Motor neuron (in vitro differentiated cells): ENCODE measurements at regions not wholly inside any gene's neighbourhood (a gene's known extent, or its start where the extent isn't known, plus 50 kb on each side); places are given as distances from the start of the nearest gene placed in this dataset.

Experiments used
- ATAC-seq, 8 experiments: fragments of 200-7000 bp; cut with Tn5 transposase; replicated peaks in 6 of 8; 2 replicates each; pipeline ENCODE4 v1.8.0; 2021; ENCODE audit warnings: mild to moderate bottlenecking in 8 of 8, moderate library complexity in 8 of 8
- H3K27ac ChIP-seq, 2 donors: fragments of 250-450 bp; sonication (Bioruptor Pico); 2 replicates each; pipeline ENCODE4 v1.9.0; 2021; ENCODE audit warnings: antibody characterized with exemption in 2 of 2, mild to moderate bottlenecking in 2 of 2, moderate library complexity in 1 of 2
- H3K4me1 ChIP-seq, 2 donors: fragments of 250-450 bp; sonication (Bioruptor Pico); replicated peaks in 1 of 2; 2 replicates each; pipeline ENCODE4 v1.6.1; 2021; ENCODE audit warnings: antibody characterized with exemption in 2 of 2, mild to moderate bottlenecking in 2 of 2, moderate library complexity in 1 of 2
- H3K4me3 ChIP-seq, 5 donors: fragments of 250-450 bp; sonication (Bioruptor Pico); 2 replicates each; pipeline ENCODE4 v1.9.0; 2021; ENCODE audit warnings: antibody characterized with exemption in 5 of 5, mild to moderate bottlenecking in 5 of 5, moderate library complexity in 4 of 5
- WGBS, 10 experiments: fragments of 450-650 bp; shearing (Covaris generic); methylation state at CpG; one replicate each; pipeline ENCODE4 v1.0.0; 2022; 5-methylcytosine and 5-hydroxymethylcytosine counted together
- in situ Hi-C, 9 experiments: fragments of 400-800 bp; cut with MboI; loops; one replicate each; pipeline ENCODE4 v1.15.0; 2021; ENCODE audit warnings: low sequenced_read_pairs in 9 of 9, low pct_unique_long_range_greater_than_20kb in 2 of 9; ENCODE audit not compliant: unreplicated experiment in 9 of 9

DNA sequence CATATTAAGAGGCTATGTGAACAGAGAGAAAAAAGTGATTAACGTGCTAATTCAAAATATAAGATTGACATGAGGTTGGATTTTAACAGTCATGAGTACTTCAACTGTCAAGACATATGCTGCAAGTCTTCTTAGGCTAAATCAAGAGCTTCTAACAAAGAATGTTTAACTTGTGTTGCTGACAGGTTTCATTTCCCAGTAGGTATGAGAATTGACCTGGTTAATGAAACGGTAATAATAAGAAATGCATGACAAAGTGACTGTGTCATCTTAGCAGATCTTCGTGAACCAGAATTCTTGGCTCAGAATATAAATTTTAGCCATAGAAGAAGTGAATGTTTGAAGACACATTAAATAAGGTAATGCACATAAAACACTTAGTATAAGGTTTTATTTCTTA is 132.6 kb upstream of the PTGFR start:
- Histone ChIP-seq H3K4me3 (no peak overlapping the region), H3K4me1 (no peaks in the 10 kb centered on the region), H3K27ac (no peak overlapping the region)
- 0 to 100% (median 75%) methylated on average over 1 to 3 of the region's 3 CpGs for WGBS, 10 experiments
- no peak for ATAC-seq
- in situ Hi-C loops = no loop called here

DNA sequence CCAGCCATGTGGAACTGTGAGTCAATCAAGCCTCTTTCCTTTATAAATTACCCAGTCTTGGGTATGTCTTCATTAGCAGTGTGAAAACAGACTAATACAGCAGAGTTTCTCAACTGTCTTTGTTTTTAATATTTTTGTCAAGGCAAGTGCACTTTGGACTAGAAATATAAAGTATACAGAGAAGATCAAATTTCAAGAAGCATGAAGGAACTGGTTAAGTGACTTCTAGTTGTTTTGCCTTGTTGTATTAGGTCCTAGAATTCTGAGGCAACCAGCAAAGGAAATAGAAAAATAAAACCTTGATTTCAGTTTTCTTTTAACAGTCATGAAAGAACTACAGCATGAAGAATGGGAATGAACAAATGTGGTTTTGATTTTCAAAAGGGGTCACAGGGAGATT is 131.1 kb upstream of the PTGFR start:
- H3K27ac ChIP-seq = no peak overlapping the region
- no peak for ATAC-seq
- H3K4me1 ChIP-seq = no peaks in the 10 kb centered on the region
- in situ Hi-C loops = no loop called here
- H3K4me3 ChIP-seq = no peak overlapping the region

DNA sequence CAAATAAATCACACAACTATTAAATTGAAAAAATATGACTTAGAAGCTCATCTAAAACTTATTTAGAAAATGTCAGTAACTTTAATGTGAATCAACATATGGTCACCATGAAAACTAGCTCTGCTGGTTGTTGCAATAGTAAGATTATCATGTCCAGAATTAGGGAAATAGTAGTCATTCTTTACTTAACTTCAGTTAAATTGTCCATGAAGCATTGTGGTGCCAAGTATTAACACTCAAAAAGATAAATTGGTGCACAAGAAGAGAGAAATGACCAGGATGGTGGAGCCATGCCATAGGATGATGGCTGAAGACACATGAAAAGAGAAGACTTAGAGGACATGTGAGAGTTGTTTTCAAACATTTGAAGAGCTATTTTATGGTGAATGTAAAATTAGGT is 130.2 kb upstream of the PTGFR start:
- ATAC-seq = no peak
- Histone ChIP-seq H3K4me1 (no peaks in the 10 kb centered on the region), H3K27ac (no peak overlapping the region), H3K4me3 (no peak overlapping the region)
- in situ Hi-C loops = no loop called here

DNA sequence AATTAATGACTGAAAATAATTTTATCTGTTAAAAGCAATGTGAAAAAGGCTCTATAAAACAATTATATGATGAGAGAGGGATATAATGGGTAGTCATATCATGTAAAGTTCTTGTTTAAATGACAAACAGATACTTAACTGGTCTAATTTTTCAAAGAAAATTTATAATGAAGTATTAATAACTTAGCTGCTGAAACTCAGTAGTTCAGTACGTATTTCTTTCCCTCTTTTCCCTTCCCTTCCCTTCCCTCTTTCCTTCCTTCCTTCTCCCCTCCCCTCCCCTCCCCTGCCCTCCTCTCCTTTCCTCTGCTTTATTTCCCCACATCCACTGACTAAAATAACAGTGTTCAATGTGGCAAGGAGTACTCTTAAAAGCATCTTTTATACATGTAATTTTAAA is 123.1 kb upstream of the PTGFR start:
- no peak overlapping the region for H3K27ac ChIP-seq
- H3K4me3 ChIP-seq = no peak overlapping the region
- ATAC-seq = no peak
- H3K4me1 ChIP-seq = no peaks in the 10 kb centered on the region
- in situ Hi-C loops = no loop called here
- WGBS, 10 experiments = 0 to 90% (median 17%) methylated on average over 1 of the region's 1 CpG; no CpG with 5 or more reads in 2 of the 10 experiments

- in situ Hi-C loops = no loop called here
- H3K27ac ChIP-seq = no peak overlapping the region
- no peak for ATAC-seq
- H3K4me1 ChIP-seq = no peaks in the 10 kb centered on the region
- H3K4me3 ChIP-seq = no peak overlapping the region
- WGBS, 10 experiments = 77 to 100% (median 90%) methylated on average over 1 of the region's 1 CpG; no CpG with 5 or more reads in 2 of the 10 experiments
Measured at GRCh38 chr1:78369546-78369945, 121.2 kb upstream of the PTGFR start.

GRCh38 chr1:78370356-78370755 is 120.4 kb upstream of the PTGFR start:
- ATAC-seq = peak in 1 of 8 experiments; percentile 33
- in situ Hi-C loops = no loop called here

GRCh38 chr1:78370779-78371482 is 119.8 kb upstream of the PTGFR start:
- H3K4me1 ChIP-seq = no peaks in the 10 kb centered on the region
- in situ Hi-C loops = no loop called here
- no peak for ATAC-seq
- WGBS, 10 experiments = 17 to 100% (median 70%) methylated on average over 1 to 2 of the region's 2 CpGs; no CpG with 5 or more reads in 1 of the 10 experiments
- H3K27ac ChIP-seq = no peak overlapping the region
- no peak overlapping the region for H3K4me3 ChIP-seq

More at GRCh38 chr1:78370356-78370755, 120.4 kb upstream of the PTGFR start:
- Histone ChIP-seq H3K4me1 (no peaks in the 10 kb centered on the region), H3K27ac (no peak overlapping the region), H3K4me3 (no peak overlapping the region)
- WGBS, 10 experiments = 0 to 84% (median 55%) methylated on average over 1 to 2 of the region's 2 CpGs; no CpG with 5 or more reads in 2 of the 10 experiments

- Histone ChIP-seq H3K4me3 (no peak overlapping the region), H3K4me1 (no peaks in the 10 kb centered on the region), H3K27ac (no peak overlapping the region)
- 0 to 86% (median 46%) methylated on average over 1 of the region's 1 CpG; no CpG with 5 or more reads in 4 of the 10 experiments for WGBS, 10 experiments
- in situ Hi-C loops = no loop called here
- no peak for ATAC-seq
Measured at GRCh38 chr1:78373676-78374075, 117.1 kb upstream of the PTGFR start.

GRCh38 chr1:78375996-78376395 is 114.8 kb upstream of the PTGFR start:
- no peak for ATAC-seq
- 25 to 87% (median 69%) methylated on average over 1 to 3 of the region's 3 CpGs; no CpG with 5 or more reads in 2 of the 10 experiments for WGBS, 10 experiments
- no peak overlapping the region for H3K27ac ChIP-seq
- H3K4me3 ChIP-seq = no peak overlapping the region
- H3K4me1 ChIP-seq = no peaks in the 10 kb centered on the region
- in situ Hi-C loops = no loop called here

DNA sequence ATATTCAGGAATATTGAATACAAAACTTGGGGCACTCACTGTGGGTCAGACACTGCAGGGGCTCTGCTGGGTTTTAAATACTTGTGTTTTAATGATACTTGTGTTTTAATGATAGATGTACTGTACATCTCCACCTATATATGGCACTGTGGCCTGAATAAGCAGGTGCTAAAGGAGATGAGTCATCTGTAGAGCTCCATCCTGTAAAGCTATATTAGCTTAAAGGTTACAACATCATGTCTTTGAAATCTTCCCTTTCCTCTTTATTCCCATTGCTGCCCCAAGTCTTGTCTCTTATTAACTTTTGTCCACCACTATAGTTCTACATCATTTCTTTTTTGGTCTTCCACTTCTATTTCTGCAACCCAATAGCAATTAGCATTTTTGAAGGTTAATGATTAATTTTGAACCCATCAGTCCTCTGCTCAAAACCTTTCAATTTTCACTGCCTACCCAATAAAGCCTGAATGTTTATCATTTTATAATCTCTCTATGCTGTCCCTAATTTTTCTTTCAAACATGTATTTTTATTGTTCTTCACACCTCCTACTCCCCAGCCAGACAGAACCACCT is 113.3 kb upstream of the PTGFR start:
- H3K27ac ChIP-seq = no peak overlapping the region
- H3K4me3 ChIP-seq = no peak overlapping the region
- no peak for ATAC-seq
- in situ Hi-C loops = no loop called here
- H3K4me1 ChIP-seq = no peaks in the 10 kb centered on the region

- WGBS, 10 experiments = 0 to 100% (median 78%) methylated on average over 1 of the region's 1 CpG; no CpG with 5 or more reads in 1 of the 10 experiments
- no peak for ATAC-seq
- in situ Hi-C loops = no loop called here
- Histone ChIP-seq H3K27ac (no peak overlapping the region), H3K4me3 (no peak overlapping the region), H3K4me1 (no peaks in the 10 kb centered on the region)
Measured at GRCh38 chr1:78383923-78384322, 106.9 kb upstream of the PTGFR start.

GRCh38 chr1:78385744-78386462 is 104.9 kb upstream of the PTGFR start:
- in situ Hi-C loops = no loop called here
- 57 to 100% (median 74%) methylated on average over 1 of the region's 1 CpG; no CpG with 5 or more reads in 2 of the 10 experiments for WGBS, 10 experiments
- Histone ChIP-seq H3K4me1 (no peaks in the 10 kb centered on the region), H3K4me3 (no peak overlapping the region), H3K27ac (no peak overlapping the region)
- ATAC-seq = no peak

- Histone ChIP-seq H3K4me1 (no peaks in the 10 kb centered on the region), H3K4me3 (no peak overlapping the region), H3K27ac (no peak overlapping the region)
- ATAC-seq = no peak
- 6 to 100% (median 43%) methylated on average over 1 to 2 of the region's 2 CpGs; no CpG with 5 or more reads in 2 of the 10 experiments for WGBS, 10 experiments
- in situ Hi-C loops = no loop called here
Measured at GRCh38 chr1:78387201-78387600, 103.6 kb upstream of the PTGFR start.
